GM18507 (cell line): ENCODE measurements at regions not wholly inside any gene's neighbourhood (a gene's known extent, or its start where the extent isn't known, plus 50 kb on each side); places are given as distances from the start of the nearest gene placed in this dataset.
A peak's percentile ranks its signal among the peaks of the same experiment; 100 is the strongest.
"Not testable (repeated sequence)": the region's sequence is repeated elsewhere in the genome, so short reads cannot be mapped to it uniquely, and the experiment has no call there.

ENCODE experiments used
- DNase-seq: peaks from one replicate; pipeline ENCODE4 v3.0.0; 2011; ENCODE audit warnings: low read depth; ENCODE audit not compliant: insufficient read length; ENCODE audit errors: extremely low spot score
- FAIRE-seq: peaks from 2 replicates; lab custom pipeline; 2011; peaks lifted over from hg19 to GRCh38; lab: Jason Lieb, UNC

GRCh38 chr4:3983518-3984125, 217.4 kb downstream of the ADRA2C start:
- not testable (repeated sequence) for DNase-seq, FAIRE-seq

GRCh38 chr4:3984796-3985195, 218.6 kb downstream of the ADRA2C start:
- FAIRE-seq: not testable (repeated sequence)

GRCh38 chr4:3986412-3986811, 220.2 kb downstream of the ADRA2C start:
- not testable (repeated sequence) for FAIRE-seq, DNase-seq

More at GRCh38 chr4:3984796-3985195, 218.6 kb downstream of the ADRA2C start:
- not testable (repeated sequence) for DNase-seq

DNA sequence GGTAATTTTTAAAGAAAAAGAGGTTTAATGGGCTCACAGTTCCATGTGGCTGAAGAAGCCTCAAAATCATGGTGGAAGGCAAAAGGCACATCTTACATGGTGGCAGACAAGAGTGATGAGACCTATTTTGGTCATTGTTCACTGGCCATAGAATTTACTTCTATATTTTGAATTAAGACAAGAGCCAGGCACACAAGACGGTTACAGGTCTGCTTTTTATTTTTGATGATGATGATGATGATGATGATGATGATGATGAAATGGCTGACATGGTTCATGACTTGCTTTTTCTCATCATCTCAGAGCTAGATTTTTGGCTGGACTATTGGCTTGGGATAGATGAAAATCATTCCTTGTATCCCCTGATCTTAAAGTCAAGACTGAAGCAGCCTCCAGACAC, 229.3 kb downstream of the OTOP1 start:
- DNase-seq, FAIRE-seq: not testable (repeated sequence)

GRCh38 chr4:4004036-4004435, 222.7 kb downstream of the OTOP1 start:
- not testable (repeated sequence) for DNase-seq, FAIRE-seq

- not testable (repeated sequence) for DNase-seq, FAIRE-seq
Observed at GRCh38 chr4:4004702-4005101, 222.0 kb downstream of the OTOP1 start.

DNA sequence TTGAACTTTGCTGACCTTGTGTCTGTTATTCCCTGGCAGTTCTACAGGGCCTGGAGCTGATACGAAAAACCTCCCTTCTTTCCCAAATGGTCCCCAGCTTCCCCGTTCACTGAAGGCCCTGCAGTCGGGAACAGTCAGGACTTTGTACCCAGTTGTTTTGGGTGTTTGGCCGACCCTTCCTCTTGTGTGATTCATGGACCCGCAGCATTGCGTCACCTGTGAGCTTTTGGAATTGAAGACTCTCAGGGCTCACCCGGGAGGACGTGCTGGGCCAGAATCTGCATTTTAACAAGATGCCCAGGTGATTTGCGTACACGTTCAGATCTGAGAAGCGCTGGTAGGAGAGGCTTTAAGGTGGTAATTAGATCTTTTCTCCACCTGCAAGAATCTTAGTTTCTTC, 220.4 kb downstream of the OTOP1 start:
- not testable (repeated sequence) for FAIRE-seq, DNase-seq

- FAIRE-seq, DNase-seq: not testable (repeated sequence)
Observed at GRCh38 chr4:4019071-4019470, 207.7 kb downstream of the OTOP1 start.

GRCh38 chr4:4021161-4021560, 205.6 kb downstream of the OTOP1 start:
- not testable (repeated sequence) for FAIRE-seq, DNase-seq

DNA sequence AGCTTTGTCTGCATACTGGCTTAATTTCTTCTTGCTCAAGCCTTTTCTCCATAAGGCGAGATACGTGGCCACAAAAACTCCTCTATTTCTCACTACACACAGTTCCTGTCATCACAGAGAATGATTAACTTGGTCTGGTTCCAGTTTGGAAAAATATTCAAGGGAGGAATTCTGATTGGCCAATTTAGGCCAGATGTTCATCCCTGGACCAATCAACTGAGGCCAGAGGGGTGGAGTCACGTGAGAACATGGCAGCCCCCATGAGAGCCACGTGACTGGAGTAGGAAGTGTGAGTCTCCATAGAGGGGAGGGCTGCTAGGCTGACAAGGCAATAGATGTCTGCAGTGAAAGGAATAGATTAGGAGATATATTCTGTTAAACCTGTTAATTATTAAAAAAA, 200.0 kb downstream of the OTOP1 start:
- not testable (repeated sequence) for DNase-seq
- peak; percentile 5 for FAIRE-seq

DNA sequence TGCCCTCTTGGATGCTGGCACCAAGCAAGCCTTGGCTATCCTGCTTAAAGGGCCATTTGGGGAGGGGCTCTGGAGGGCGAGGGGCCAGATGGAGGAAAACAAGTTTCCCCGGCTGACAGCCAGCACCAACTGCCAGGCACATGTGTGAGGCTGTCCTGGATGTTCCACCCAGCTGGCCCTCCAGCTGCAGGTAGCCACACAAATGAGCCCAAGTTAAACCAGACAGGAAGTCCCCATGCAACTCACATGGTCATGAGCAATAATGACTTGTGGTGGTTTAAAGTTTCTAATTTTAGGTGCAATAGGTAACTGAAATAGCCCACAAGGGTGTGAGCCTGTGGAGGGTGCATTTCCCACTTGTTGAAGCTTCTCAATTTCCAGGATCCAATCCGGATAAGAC, 198.0 kb downstream of the OTOP1 start:
- peak; percentile 2 for DNase-seq
- peak; percentile 84 for FAIRE-seq

DNA sequence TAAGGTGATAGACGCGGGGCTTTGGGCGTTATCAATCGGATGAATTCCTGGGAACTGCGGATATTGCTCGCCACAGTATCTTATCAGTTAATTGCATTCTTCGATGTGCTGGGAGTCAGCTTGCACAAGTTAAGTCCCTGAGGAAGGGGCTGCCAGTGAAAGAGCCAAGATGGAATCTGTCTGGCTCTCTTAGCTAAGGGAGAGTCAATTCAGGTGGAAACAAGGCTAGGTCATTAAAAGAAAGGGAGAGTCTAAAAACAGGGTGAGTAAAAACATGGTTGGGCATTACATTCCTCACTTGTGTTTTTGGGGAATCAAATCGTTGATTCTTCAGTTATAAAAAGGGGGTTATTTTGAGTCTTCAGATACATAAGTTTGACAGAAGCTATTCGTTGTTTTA, 196.2 kb downstream of the OTOP1 start:
- DNase-seq, FAIRE-seq: not testable (repeated sequence)

- FAIRE-seq, DNase-seq: not testable (repeated sequence)
Observed at GRCh38 chr4:4031446-4032135, 195.1 kb downstream of the OTOP1 start.

DNA sequence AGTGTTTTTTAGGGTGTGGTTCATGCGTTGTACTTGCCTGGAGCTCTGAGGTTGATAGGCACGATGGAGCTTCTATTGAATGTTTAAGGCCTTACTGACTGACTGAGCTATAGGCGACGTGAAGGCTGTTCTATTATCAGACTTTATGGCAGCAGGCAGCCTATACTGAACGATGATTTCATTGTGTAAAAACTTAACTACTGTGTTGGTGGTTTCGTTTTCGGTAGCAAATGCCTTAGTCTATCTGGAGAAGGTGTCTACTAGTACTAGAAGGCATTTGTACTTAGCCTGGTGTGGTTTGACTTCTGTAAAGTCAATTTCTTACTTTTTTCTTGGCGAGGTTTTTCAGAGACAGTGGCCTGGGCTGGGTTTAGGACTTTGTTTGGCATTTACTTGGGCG, 194.4 kb downstream of the OTOP1 start:
- FAIRE-seq, DNase-seq: not testable (repeated sequence)

- not testable (repeated sequence) for DNase-seq, FAIRE-seq
Observed at GRCh38 chr4:4032801-4033605, 193.7 kb downstream of the OTOP1 start.

GRCh38 chr4:4037399-4038138, 189.2 kb downstream of the OTOP1 start:
- FAIRE-seq, DNase-seq: not testable (repeated sequence)

DNA sequence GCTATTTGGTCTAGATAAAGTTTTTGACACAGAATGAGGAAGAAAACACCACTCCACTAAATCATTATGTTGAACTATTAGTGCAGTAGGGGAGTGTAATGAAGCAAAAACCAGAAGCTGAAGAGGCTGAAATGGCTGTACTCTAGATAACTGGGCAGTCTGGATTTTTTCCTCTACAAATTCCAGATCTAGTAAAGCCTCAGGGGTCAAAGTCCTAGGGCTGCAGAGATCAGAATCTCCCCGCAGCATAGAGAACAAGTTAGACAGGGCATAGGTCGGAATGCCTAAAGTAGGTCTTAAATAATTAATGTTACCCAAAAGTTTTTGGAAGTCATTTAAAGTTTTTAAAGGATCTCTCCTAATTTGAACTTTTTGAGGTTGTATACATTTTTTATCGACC, 180.9 kb downstream of the OTOP1 start:
- FAIRE-seq, DNase-seq: not testable (repeated sequence)

DNA sequence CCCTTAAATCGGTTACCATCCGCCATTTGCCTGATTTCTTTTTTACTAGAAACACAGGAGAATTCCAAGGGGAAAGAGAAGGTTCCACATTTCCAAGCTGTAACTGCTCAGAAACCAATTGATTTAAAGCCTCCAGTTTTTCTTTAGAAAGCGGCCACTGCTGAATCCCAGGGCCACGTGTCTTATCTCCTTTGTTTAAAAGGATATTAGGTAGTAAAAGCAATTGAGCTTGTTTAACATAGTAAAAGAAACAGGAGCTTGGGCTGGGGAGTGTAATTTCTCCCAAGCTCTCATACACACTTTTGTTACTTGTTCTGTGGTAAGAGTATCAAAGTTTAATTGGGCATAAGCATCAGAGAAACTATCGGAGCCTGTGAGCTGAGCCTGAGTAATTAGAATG, 180.0 kb downstream of the OTOP1 start:
- DNase-seq, FAIRE-seq: not testable (repeated sequence)

GRCh38 chr4:4047202-4047601, 179.5 kb downstream of the OTOP1 start:
- FAIRE-seq, DNase-seq: not testable (repeated sequence)
